ENCODE measurements at regions not wholly inside any gene's neighbourhood (a gene's known extent, or its start where the extent isn't known, plus 50 kb on each side); places are given as distances from the start of the nearest gene placed in this dataset.

DNA sequence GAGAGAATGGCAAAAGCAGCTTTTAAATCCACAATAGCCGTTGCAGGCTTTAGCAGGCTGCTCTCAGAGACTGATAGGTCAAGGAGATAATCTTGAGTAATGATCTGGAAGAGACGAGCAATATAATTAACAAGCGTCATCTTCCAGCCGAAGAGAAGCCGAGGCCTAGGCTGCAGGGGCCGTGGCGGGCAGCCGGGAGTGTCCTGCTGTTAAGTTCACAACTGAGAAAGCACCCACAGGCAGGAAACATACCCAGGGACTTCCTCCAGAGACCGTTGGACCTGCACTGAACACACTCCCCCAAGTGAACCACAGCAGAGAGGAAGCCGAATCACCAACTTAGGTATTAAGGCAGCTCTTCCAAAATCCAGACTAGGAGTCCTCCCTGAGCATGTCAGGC is 182.3 kb downstream of the IRX2 start:
- no peak overlapping the region for H2AFZ ChIP-seq (ENCODE audit: low read depth, low read length, poor library complexity, severe bottlenecking)
- H3K79me2 ChIP-seq (ENCODE audit: insufficient read depth, low read length): no peaks in the 10 kb centered on the region
- no peak overlapping the region for H3K4me3 ChIP-seq (replicated peaks in 1 of 2; ENCODE audit: low read depth in 1 of 2, low read length in 2 of 2)
- no peak overlapping the region for H3K9ac ChIP-seq (ENCODE audit: low read length)
- DNase-seq (ENCODE audit: low read depth, low spot score) (no peak), ATAC-seq (no peak)
- no peak overlapping the region for H3K4me2 ChIP-seq (ENCODE audit: low read length)
- H3K36me3 ChIP-seq (ENCODE audit: control insufficient read depth in 1 of 2, insufficient read depth in 2 of 2, low read length in 2 of 2): no peaks in the 10 kb centered on the region
- H3K9me3 ChIP-seq (ENCODE audit: control insufficient read depth in 1 of 2, insufficient read depth in 1 of 2, low read depth in 1 of 2, low read length in 2 of 2): peaks cover 11 to 26% of the 10 kb centered on the region in 2 experiments; a peak in 3 of 4 replicates
- no peak overlapping the region for H3K27ac ChIP-seq (ENCODE audit: low read depth, low read length)
- no TSS peak for BruUV-seq (replicated peaks)
- H3K9me2 ChIP-seq (ENCODE audit: insufficient read depth): no peaks in the 10 kb centered on the region
- POLR2A ChIA-PET: no interaction called here
- no peaks in the 10 kb centered on the region for H3K4me1 ChIP-seq (ENCODE audit: control insufficient read depth in 1 of 2, insufficient read depth in 2 of 2, low read length in 2 of 2)
- no peak for TF ChIP-seq ZFX (IDR thresholded peaks at IDR 0.05)
- TF ChIP-seq SIN3A (IDR thresholded peaks at IDR 0.05; ENCODE audit: low read depth): no peak
- no peak for TF ChIP-seq RAD21 (IDR thresholded peaks at IDR 0.05; ENCODE audit: low read depth)
- no peak for TF ChIP-seq TCF7L2 (IDR thresholded peaks at IDR 0.05; ENCODE audit: borderline replicate concordance, extremely low read depth, insufficient read depth, insufficient read length)
- TF ChIP-seq EZH2phosphoT487 (IDR thresholded peaks at IDR 0.05; ENCODE audit: borderline replicate concordance): no peak
- no peak for TF ChIP-seq EGR1 (IDR thresholded peaks at IDR 0.05; ENCODE audit: low read depth)
- TF ChIP-seq, protein P1, sequence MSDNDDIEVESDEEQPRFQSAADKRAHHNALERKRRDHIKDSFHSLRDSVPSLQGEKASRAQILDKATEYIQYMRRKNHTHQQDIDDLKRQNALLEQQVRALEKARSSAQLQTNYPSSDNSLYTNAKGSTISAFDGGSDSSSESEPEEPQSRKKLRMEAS (IDR thresholded peaks at IDR 0.05): no peak
- no peak for TF ChIP-seq CEBPB (IDR thresholded peaks at IDR 0.05; ENCODE audit: low read depth)
- no peak for TF ChIP-seq EZH2 (IDR thresholded peaks at IDR 0.05)
- RAD21 ChIA-PET (ENCODE audit: low non-redundant PET in 1 of 2, low total read pairs in 2 of 2, uncharacterized antibody in 2 of 2, unreplicated experiment in 2 of 2): no interaction called here
- no peaks in the 10 kb centered on the region for H4K20me1 ChIP-seq (ENCODE audit: insufficient read depth)
- no peaks in the 10 kb centered on the region for H3K27me3 ChIP-seq (ENCODE audit: insufficient read depth, low read length)
- intact Hi-C loops (cut with micrococcal nuclease): no loop called here
- CTCF ChIA-PET: no interaction called here

DNA sequence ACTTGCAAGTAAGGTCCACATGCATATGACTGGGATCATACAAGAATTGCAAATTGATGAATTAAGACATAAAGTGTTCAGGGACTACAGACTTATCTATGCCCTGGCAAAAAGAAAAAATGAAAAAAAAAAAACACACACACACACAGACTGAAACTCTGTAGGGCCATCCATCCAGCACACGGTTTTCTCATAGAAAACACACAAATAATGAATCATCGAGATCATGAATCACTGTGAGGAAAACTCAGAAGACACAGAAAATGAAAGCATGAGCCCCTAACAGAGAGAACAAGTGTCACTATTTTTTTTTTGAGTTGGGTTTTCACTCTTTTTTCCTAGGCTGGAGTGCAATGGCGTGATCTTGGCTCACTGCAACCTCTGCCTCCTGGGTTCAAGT is 185.2 kb downstream of the IRX2 start:
- H4K20me1 ChIP-seq (ENCODE audit: insufficient read depth): no peaks in the 10 kb centered on the region
- no peak overlapping the region for H3K4me3 ChIP-seq (replicated peaks in 1 of 2; ENCODE audit: low read depth in 1 of 2, low read length in 2 of 2)
- H3K27ac ChIP-seq (ENCODE audit: low read depth, low read length): no peak overlapping the region
- no peak overlapping the region for H3K9ac ChIP-seq (ENCODE audit: low read length)
- peaks cover 5 to 24% of the 10 kb centered on the region in 2 experiments; a peak in 2 of 4 replicates for H3K9me3 ChIP-seq (ENCODE audit: control insufficient read depth in 1 of 2, insufficient read depth in 1 of 2, low read depth in 1 of 2, low read length in 2 of 2)
- no peaks in the 10 kb centered on the region for H3K9me2 ChIP-seq (ENCODE audit: insufficient read depth)
- intact Hi-C loops (cut with micrococcal nuclease): no loop called here
- ChIA-PET POLR2A (no interaction called here), RAD21 (ENCODE audit: low non-redundant PET in 1 of 2, low total read pairs in 2 of 2, uncharacterized antibody in 2 of 2, unreplicated experiment in 2 of 2) (no interaction called here), CTCF (no interaction called here)
- no peaks in the 10 kb centered on the region for H3K27me3 ChIP-seq (ENCODE audit: insufficient read depth, low read length)
- no peak overlapping the region for H3K4me2 ChIP-seq (ENCODE audit: low read length)
- DNase-seq (ENCODE audit: low read depth, low spot score): no peak
- H3K4me1 ChIP-seq (ENCODE audit: control insufficient read depth in 1 of 2, insufficient read depth in 2 of 2, low read length in 2 of 2): no peaks in the 10 kb centered on the region
- BruUV-seq (replicated peaks): no TSS peak
- no peaks in the 10 kb centered on the region for H3K79me2 ChIP-seq (ENCODE audit: insufficient read depth, low read length)
- H3K36me3 ChIP-seq (ENCODE audit: control insufficient read depth in 1 of 2, insufficient read depth in 2 of 2, low read length in 2 of 2): no peaks in the 10 kb centered on the region
- no peak overlapping the region for H2AFZ ChIP-seq (ENCODE audit: low read depth, low read length, poor library complexity, severe bottlenecking)
- TF ChIP-seq RAD21 (IDR thresholded peaks at IDR 0.05; ENCODE audit: low read depth) (no peak), SP1 (IDR thresholded peaks at IDR 0.05; ENCODE audit: low read depth) (no peak)
- TF ChIP-seq, protein P2, sequence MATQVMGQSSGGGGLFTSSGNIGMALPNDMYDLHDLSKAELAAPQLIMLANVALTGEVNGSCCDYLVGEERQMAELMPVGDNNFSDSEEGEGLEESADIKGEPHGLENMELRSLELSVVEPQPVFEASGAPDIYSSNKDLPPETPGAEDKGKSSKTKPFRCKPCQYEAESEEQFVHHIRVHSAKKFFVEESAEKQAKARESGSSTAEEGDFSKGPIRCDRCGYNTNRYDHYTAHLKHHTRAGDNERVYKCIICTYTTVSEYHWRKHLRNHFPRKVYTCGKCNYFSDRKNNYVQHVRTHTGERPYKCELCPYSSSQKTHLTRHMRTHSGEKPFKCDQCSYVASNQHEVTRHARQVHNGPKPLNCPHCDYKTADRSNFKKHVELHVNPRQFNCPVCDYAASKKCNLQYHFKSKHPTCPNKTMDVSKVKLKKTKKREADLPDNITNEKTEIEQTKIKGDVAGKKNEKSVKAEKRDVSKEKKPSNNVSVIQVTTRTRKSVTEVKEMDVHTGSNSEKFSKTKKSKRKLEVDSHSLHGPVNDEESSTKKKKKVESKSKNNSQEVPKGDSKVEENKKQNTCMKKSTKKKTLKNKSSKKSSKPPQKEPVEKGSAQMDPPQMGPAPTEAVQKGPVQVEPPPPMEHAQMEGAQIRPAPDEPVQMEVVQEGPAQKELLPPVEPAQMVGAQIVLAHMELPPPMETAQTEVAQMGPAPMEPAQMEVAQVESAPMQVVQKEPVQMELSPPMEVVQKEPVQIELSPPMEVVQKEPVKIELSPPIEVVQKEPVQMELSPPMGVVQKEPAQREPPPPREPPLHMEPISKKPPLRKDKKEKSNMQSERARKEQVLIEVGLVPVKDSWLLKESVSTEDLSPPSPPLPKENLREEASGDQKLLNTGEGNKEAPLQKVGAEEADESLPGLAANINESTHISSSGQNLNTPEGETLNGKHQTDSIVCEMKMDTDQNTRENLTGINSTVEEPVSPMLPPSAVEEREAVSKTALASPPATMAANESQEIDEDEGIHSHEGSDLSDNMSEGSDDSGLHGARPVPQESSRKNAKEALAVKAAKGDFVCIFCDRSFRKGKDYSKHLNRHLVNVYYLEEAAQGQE (IDR thresholded peaks at IDR 0.05; ENCODE audit: low read depth): no peak
- no peak for ATAC-seq

All from HCT116 (cell line).